ENCODE measurements at regions not wholly inside any gene's neighbourhood (a gene's known extent, or its start where the extent isn't known, plus 50 kb on each side); places are given as distances from the start of the nearest gene placed in this dataset.

- ChIA-PET CTCF (no interaction called here), POLR2A (no interaction called here)
- no peak overlapping the region for H3K27ac Mint-ChIP-seq
- H3K9me3 Mint-ChIP-seq: no peaks in the 10 kb centered on the region
- intact Hi-C loops (cut with micrococcal nuclease): no loop called here
- H3K27me3 Mint-ChIP-seq: no peaks in the 10 kb centered on the region
- no peaks in the 10 kb centered on the region for H3K36me3 Mint-ChIP-seq (ENCODE audit: low read depth)
- ATAC-seq (ENCODE audit: low read depth): no peak
- H3K4me3 Mint-ChIP-seq: no peak overlapping the region
- DNase-seq: no peak
- no peaks in the 10 kb centered on the region for H3K4me1 Mint-ChIP-seq
- no peak for TF ChIP-seq CTCF (IDR thresholded peaks at IDR 0.05)
Measured at GRCh38 chr15:93515256-93516051, 426.4 kb upstream of the RGMA start.

GRCh38 chr15:93506646-93507045, 417.6 kb upstream of the RGMA start:
- Mint-ChIP-seq H3K27ac (no peak overlapping the region), H3K9me3 (no peaks in the 10 kb centered on the region), H3K4me1 (no peaks in the 10 kb centered on the region), H3K36me3 (ENCODE audit: low read depth) (no peaks in the 10 kb centered on the region), H3K4me3 (no peak overlapping the region), H3K27me3 (no peaks in the 10 kb centered on the region)
- no peak for ATAC-seq (ENCODE audit: low read depth)
- intact Hi-C loops (cut with micrococcal nuclease): no loop called here
- no peak for DNase-seq
- TF ChIP-seq CTCF (IDR thresholded peaks at IDR 0.05): no peak
- POLR2A ChIA-PET: no interaction called here
- CTCF ChIA-PET: no interaction called here

GRCh38 chr15:93505506-93505905, 416.5 kb upstream of the RGMA start:
- ATAC-seq (ENCODE audit: low read depth): no peak
- TF ChIP-seq CTCF (IDR thresholded peaks at IDR 0.05): no peak
- H3K4me3 Mint-ChIP-seq: no peak overlapping the region
- ChIA-PET CTCF (no interaction called here), POLR2A (no interaction called here)
- no peaks in the 10 kb centered on the region for H3K4me1 Mint-ChIP-seq
- no peak for DNase-seq
- no peak overlapping the region for H3K27ac Mint-ChIP-seq
- H3K36me3 Mint-ChIP-seq (ENCODE audit: low read depth): no peaks in the 10 kb centered on the region
- no peaks in the 10 kb centered on the region for H3K9me3 Mint-ChIP-seq
- intact Hi-C loops (cut with micrococcal nuclease): no loop called here
- no peaks in the 10 kb centered on the region for H3K27me3 Mint-ChIP-seq

DNA sequence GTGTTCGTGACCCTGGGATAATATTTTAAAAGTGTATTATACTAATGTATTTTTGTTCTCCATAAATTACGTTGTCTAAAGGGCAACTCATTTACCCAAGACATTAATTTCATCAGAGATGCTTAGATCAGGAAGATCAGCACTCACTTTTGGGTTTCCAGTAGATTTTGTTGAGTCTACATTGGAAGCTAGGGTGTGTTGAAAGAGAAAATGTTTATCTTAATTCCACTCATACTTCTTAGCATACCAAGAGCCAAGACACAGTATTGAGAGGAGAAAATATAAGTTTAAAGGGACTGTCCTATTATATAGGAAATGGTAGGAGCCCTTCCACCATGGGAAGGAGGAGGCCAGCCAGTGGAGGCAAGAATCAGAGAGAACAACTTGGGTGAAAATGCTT, 412.9 kb upstream of the RGMA start:
- POLR2A ChIA-PET: no interaction called here
- no peak for TF ChIP-seq CTCF (IDR thresholded peaks at IDR 0.05)
- intact Hi-C loops (cut with micrococcal nuclease): no loop called here
- H3K27me3 Mint-ChIP-seq: no peaks in the 10 kb centered on the region
- no peak overlapping the region for H3K4me3 Mint-ChIP-seq
- ATAC-seq (ENCODE audit: low read depth) (no peak), DNase-seq (no peak)
- H3K9me3 Mint-ChIP-seq: no peaks in the 10 kb centered on the region
- no peak overlapping the region for H3K27ac Mint-ChIP-seq
- no peaks in the 10 kb centered on the region for H3K4me1 Mint-ChIP-seq
- no peaks in the 10 kb centered on the region for H3K36me3 Mint-ChIP-seq (ENCODE audit: low read depth)
- CTCF ChIA-PET: no interaction called here

DNA sequence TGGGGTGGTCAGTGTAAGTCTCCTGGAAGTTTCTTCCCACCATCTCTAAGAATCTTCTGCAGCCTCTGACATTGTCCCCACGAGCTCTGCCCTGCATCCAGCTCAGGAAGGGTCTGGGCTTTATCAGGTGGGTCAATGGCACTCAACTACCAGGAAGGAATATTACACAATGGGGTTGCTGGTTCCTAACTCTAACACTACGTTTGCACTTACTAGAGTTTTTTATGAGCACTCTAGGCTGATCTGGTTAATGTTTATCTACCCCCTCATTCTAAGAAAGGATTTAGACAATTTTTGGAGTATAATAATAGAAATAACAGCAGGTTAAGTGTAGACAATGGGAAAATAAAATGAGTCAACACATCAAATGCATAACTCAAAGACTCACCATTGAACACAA, 411.1 kb upstream of the RGMA start:
- ATAC-seq (ENCODE audit: low read depth) (no peak), DNase-seq (no peak)
- Mint-ChIP-seq H3K4me3 (no peak overlapping the region), H3K4me1 (no peaks in the 10 kb centered on the region), H3K36me3 (ENCODE audit: low read depth) (no peaks in the 10 kb centered on the region), H3K27me3 (no peaks in the 10 kb centered on the region), H3K9me3 (no peaks in the 10 kb centered on the region), H3K27ac (no peak overlapping the region)
- POLR2A ChIA-PET: no interaction called here
- no peak for TF ChIP-seq CTCF (IDR thresholded peaks at IDR 0.05)
- intact Hi-C loops (cut with micrococcal nuclease): no loop called here
- CTCF ChIA-PET: no interaction called here

Data from activated B cell treated with CpG ODN at 0.5 μM for 24 hours (primary cell).